HUES64 (cell line): ENCODE measurements at regions not wholly inside any gene's neighbourhood (a gene's known extent, or its start where the extent isn't known, plus 50 kb on each side); places are given as distances from the start of the nearest gene placed in this dataset.

ENCODE experiments used
- H3K27ac ChIP-seq: 2 replicates; pipeline ENCODE4 v1.7.0; 2013; ENCODE audit warnings: low read depth, low read length, inconsistent platforms
- H3K27me3 ChIP-seq: 2 replicates; pipeline ENCODE4 v1.6.1; 2013; ENCODE audit warnings: mild to moderate bottlenecking, low read length; ENCODE audit not compliant: insufficient read depth
- H3K36me3 ChIP-seq: 2 replicates; pipeline ENCODE4 v1.6.1; 2013; ENCODE audit warnings: mild to moderate bottlenecking, low read length; ENCODE audit not compliant: insufficient read depth
- H3K4me1 ChIP-seq: 2 replicates; pipeline ENCODE4 v1.6.1; 2013; ENCODE audit warnings: mild to moderate bottlenecking, low read length, moderate library complexity; ENCODE audit not compliant: insufficient read depth
- H3K4me3 ChIP-seq: 2 replicates; pipeline ENCODE4 v1.5.1; 2013; ENCODE audit warnings: mild to moderate bottlenecking, low read length, moderate library complexity
- H3K9ac ChIP-seq: 2 replicates; pipeline ENCODE4 v1.6.1; 2013; ENCODE audit warnings: mild to moderate bottlenecking, low read depth, low read length
- H3K9me3 ChIP-seq: 2 replicates; pipeline ENCODE4 v1.6.1; 2013; ENCODE audit warnings: low read depth, low read length; ENCODE audit not compliant: insufficient read depth
- WGBS: fragments of 150-250, 120-280 bp; methylation state at CpG from one replicate; pipeline ENCODE4 v1.1.7; 2013; ENCODE audit warnings: missing lambda C conversion rate; 5-methylcytosine and 5-hydroxymethylcytosine counted together

DNA sequence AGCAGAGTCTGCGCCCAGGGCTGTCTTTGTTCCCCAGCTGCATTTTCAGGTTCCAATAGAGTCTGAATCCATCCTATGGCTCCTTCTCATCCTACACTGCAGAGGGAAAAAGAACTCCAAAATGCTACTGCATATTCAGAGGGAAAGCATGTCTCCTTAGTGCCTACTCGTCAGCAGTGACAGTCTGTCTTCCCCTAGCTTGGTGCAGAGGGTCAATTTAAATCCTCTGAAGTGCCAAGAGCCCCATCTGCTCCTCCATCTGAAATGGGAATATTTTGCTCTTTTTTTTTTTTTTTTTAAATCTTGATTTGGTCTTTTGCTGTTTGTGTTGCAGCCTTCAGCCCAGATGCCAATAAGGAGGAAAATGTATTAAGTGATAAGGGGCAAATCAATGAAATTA, 199.3 kb downstream of the RNF144A start:
- Histone ChIP-seq H3K4me3 (no peak overlapping the region), H3K27me3 (no peaks in the 10 kb centered on the region), H3K36me3 (no peaks in the 10 kb centered on the region), H3K4me1 (no peaks in the 10 kb centered on the region), H3K9ac (no peak overlapping the region), H3K27ac (no peak overlapping the region), H3K9me3 (peaks cover 4% of the 10 kb centered on the region; the same call in 1 of the 2 replicates)
- 95% methylated on average over 2 of the region's 2 CpGs for WGBS

DNA sequence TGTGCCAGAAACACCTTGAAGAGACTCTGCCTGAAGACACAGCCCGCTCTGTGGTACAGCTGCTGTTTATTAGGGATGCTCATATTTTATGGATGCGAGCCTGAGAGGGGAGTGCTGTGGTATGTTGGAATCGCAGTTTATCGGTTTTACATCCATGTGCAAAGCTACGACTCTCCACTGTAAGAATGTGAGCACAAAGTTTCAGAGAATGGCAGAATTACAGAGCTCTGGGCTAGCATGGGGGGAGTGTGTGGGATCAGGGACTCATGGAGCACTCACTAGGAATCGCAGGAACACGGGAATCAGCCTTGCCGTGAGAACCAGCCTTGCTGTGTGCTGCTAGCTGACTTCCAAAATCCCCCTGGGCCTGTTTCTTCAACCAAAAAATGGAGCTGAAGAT, 199.9 kb downstream of the RNF144A start:
- no peak overlapping the region for H3K4me3 ChIP-seq
- H3K27me3 ChIP-seq = no peaks in the 10 kb centered on the region
- H3K27ac ChIP-seq = no peak overlapping the region
- H3K9me3 ChIP-seq = peaks cover 4% of the 10 kb centered on the region; the same call in 1 of the 2 replicates
- no peaks in the 10 kb centered on the region for H3K36me3 ChIP-seq
- H3K9ac ChIP-seq = no peak overlapping the region
- H3K4me1 ChIP-seq = no peaks in the 10 kb centered on the region
- WGBS = 96% methylated on average over 8 of the region's 8 CpGs

DNA sequence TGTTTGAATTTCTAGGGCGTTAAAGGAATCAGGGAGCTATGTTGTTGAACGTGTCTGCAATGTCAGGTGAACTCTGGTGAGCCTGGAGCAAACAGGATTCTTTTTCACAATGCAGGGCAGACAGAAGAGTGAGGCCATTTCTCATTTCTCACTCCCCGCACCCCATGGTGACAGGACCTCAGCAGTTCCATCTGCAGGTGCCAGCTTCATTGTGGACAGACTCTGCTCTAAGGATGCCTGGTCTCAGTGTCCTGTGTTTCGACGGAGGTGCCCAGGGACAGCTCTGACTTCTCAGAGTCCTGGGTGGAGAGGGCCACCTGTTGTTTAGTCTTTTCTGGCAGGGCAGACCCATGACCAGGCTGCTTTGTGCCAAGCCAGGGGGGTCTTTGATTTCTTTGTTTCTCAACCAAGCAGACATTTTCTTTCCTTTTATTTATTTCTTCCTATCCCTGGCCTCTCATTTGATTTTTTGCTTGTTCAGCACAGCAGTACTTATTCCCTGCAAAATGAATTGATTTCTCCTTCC, 201.5 kb downstream of the RNF144A start:
- no peaks in the 10 kb centered on the region for H3K36me3 ChIP-seq
- WGBS = 78% methylated on average over 5 of the region's 5 CpGs
- H3K4me3 ChIP-seq = no peak overlapping the region
- H3K9ac ChIP-seq = no peak overlapping the region
- no peaks in the 10 kb centered on the region for H3K4me1 ChIP-seq
- H3K9me3 ChIP-seq = peaks cover 4% of the 10 kb centered on the region; the same call in 1 of the 2 replicates
- no peaks in the 10 kb centered on the region for H3K27me3 ChIP-seq
- H3K27ac ChIP-seq = no peak overlapping the region

GRCh38 chr2:7119132-7119835, 202.1 kb downstream of the RNF144A start:
- Histone ChIP-seq H3K4me1 (no peaks in the 10 kb centered on the region), H3K9ac (no peak overlapping the region), H3K9me3 (no peaks in the 10 kb centered on the region), H3K4me3 (no peak overlapping the region), H3K36me3 (no peaks in the 10 kb centered on the region), H3K27ac (no peak overlapping the region), H3K27me3 (no peaks in the 10 kb centered on the region)
- 78% methylated on average over 8 of the region's 8 CpGs for WGBS

DNA sequence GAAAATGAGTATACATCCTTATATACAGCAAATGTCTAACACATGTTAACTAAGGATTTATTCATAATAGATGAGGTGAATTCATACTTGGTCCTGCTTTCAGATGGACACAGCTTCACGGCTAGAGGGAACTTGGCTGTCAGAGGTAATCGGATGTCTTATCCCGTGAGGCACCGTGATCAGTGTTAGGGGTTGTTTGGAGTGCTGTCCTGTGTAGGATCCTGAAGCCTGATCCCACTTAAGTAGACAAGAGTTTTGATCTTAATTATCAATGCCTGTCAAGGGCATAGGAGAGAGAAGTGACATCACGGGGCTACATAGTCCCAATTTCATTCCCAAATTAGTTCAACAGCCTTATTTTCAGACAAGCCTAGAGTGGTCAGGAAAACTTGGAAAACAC, 204.6 kb downstream of the RNF144A start:
- WGBS = 80% methylated on average over 5 of the region's 5 CpGs
- H3K4me1 ChIP-seq = no peaks in the 10 kb centered on the region
- H3K27me3 ChIP-seq = no peaks in the 10 kb centered on the region
- H3K4me3 ChIP-seq = no peak overlapping the region
- H3K9me3 ChIP-seq = no peaks in the 10 kb centered on the region
- no peaks in the 10 kb centered on the region for H3K36me3 ChIP-seq
- H3K9ac ChIP-seq = no peak overlapping the region
- no peak overlapping the region for H3K27ac ChIP-seq

DNA sequence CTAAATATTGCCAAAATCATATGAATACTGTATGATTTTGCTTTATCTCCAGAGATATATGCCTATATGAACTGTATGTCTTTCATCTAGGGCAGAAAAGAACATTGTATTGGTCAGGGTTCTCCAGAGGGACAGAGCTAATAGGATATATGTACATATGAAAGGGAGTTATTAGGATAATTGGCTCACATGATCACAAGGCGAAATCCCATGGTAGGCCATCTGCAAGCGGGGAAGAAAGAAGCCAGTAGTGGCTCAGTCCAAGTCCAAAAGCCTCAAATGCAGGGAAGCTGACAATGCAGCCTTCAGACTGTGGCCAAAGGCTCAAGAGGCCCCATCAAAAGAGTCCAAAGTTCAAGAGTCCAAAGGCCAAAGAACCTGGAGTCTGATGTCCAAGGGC, 209.9 kb downstream of the RNF144A start:
- Histone ChIP-seq H3K27ac (no peak overlapping the region), H3K4me1 (no peaks in the 10 kb centered on the region), H3K9me3 (no peaks in the 10 kb centered on the region), H3K4me3 (no peak overlapping the region), H3K9ac (no peak overlapping the region), H3K27me3 (no peaks in the 10 kb centered on the region), H3K36me3 (no peaks in the 10 kb centered on the region)
- WGBS = 47% methylated on average over 2 of the region's 2 CpGs

DNA sequence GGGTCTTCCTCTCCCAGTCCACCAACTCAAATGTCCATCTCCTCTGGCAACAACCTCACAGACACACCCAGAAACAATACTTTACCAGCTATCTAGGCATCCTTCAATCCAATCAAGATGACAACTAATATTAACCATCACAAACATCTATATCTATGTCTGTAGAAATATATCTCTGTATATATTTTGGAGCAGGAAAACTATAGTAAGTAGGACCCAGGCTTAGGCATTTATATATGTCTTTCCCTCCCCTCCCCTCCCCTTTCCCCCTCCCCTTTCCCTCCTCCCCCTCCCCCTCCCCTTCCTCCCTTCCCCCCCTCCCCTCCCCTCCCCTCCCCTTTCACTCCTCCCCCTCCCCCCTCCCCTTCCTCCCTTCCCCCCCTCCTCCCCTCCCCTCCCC, 210.5 kb downstream of the RNF144A start:
- Histone ChIP-seq H3K9ac (no peak overlapping the region), H3K4me1 (no peaks in the 10 kb centered on the region), H3K27ac (no peak overlapping the region), H3K27me3 (no peaks in the 10 kb centered on the region), H3K4me3 (no peak overlapping the region), H3K9me3 (no peaks in the 10 kb centered on the region), H3K36me3 (no peaks in the 10 kb centered on the region)

- no peak overlapping the region for H3K4me3 ChIP-seq
- no peaks in the 10 kb centered on the region for H3K4me1 ChIP-seq
- 88% methylated on average over 5 of the region's 5 CpGs for WGBS
- H3K9me3 ChIP-seq = no peaks in the 10 kb centered on the region
- H3K27ac ChIP-seq = no peak overlapping the region
- no peaks in the 10 kb centered on the region for H3K27me3 ChIP-seq
- no peaks in the 10 kb centered on the region for H3K36me3 ChIP-seq
- no peak overlapping the region for H3K9ac ChIP-seq
These were observed 214.0 kb downstream of the RNF144A start for GRCh38 chr2:7131261-7131660.

GRCh38 chr2:7132753-7133152, 215.5 kb downstream of the RNF144A start:
- H3K27ac ChIP-seq = no peak overlapping the region
- WGBS = 96% methylated on average over 3 of the region's 3 CpGs
- no peaks in the 10 kb centered on the region for H3K4me1 ChIP-seq
- H3K9ac ChIP-seq = no peak overlapping the region
- no peaks in the 10 kb centered on the region for H3K9me3 ChIP-seq
- H3K4me3 ChIP-seq = no peak overlapping the region
- H3K36me3 ChIP-seq = no peaks in the 10 kb centered on the region
- no peaks in the 10 kb centered on the region for H3K27me3 ChIP-seq

GRCh38 chr2:7133521-7133920, 216.3 kb downstream of the RNF144A start:
- Histone ChIP-seq H3K27me3 (no peaks in the 10 kb centered on the region), H3K9ac (no peak overlapping the region), H3K36me3 (no peaks in the 10 kb centered on the region), H3K4me1 (no peaks in the 10 kb centered on the region), H3K27ac (no peak overlapping the region), H3K4me3 (no peak overlapping the region), H3K9me3 (no peaks in the 10 kb centered on the region)
- WGBS = 94% methylated on average over 4 of the region's 4 CpGs

DNA sequence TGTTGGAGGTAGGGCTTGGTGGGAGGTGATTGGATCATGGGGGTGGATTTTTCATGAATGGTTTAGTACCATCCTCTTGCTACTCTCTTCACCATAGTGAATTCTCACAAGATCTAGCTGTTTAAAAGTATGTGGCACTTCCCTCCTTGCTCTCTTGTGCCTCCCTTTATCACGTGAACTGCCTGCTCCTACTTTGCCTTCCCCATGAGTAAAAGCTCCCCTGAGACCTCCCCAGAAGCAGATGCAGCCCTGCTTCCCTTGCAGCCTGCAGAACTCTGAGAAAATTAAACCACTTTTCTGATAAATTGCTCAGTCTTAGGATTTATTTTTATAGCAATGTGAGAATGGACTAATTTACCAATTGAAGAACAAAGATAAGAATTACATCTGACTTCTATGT, 223.1 kb downstream of the RNF144A start:
- Histone ChIP-seq H3K9me3 (peaks cover 2% of the 10 kb centered on the region; the same call in 1 of the 2 replicates), H3K4me3 (no peak overlapping the region), H3K9ac (no peak overlapping the region), H3K27ac (no peak overlapping the region), H3K4me1 (no peaks in the 10 kb centered on the region), H3K36me3 (no peaks in the 10 kb centered on the region), H3K27me3 (no peaks in the 10 kb centered on the region)
- 85% methylated on average over 1 of the region's 1 CpG for WGBS

DNA sequence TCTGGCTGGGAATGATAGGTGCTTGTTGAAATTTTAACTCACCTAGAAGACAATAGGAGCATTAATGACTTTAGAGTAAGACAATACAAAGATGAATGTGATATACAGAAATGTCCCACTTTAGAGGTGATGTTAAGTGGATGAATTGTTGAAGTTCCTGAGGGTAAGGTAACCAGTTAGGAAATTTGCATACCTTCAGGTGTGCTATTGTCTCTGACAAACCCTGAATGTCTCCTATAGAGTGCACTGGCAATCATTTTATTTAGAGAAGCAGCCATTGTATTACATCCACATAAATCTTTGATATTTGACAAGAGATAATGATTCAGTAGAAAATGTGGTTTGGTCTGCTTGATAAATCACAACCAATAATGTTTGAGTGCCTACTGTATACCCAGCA, 228.5 kb downstream of the RNF144A start:
- Histone ChIP-seq H3K9me3 (peaks cover 2% of the 10 kb centered on the region; the same call in 1 of the 2 replicates), H3K4me1 (peaks cover 8% of the 10 kb centered on the region; the same call in 1 of the 2 replicates), H3K4me3 (no peak overlapping the region), H3K27me3 (no peaks in the 10 kb centered on the region), H3K27ac (no peak overlapping the region), H3K9ac (no peak overlapping the region), H3K36me3 (no peaks in the 10 kb centered on the region)
